HEK293 (cell line): ENCODE measurements at regions not wholly inside any gene's neighbourhood (a gene's known extent, or its start where the extent isn't known, plus 50 kb on each side); places are given as distances from the start of the nearest gene placed in this dataset.

Experiments used
- CTCF ChIP-seq: fragments of 450-650 bp; formaldehyde crosslinking; IDR thresholded peaks from 2 replicates; pipeline ENCODE4 v1.5.1; 2016; ENCODE audit warnings: missing biosample characterization, missing genetic modification characterization
- GLIS2 ChIP-seq: fragments of 450-650 bp; formaldehyde crosslinking; IDR thresholded peaks from 2 replicates; pipeline ENCODE4 v1.5.1; 2016; ENCODE audit warnings: missing biosample characterization, missing genetic modification characterization
- REPIN1 ChIP-seq: fragments of 450-650 bp; formaldehyde crosslinking; IDR thresholded peaks from 2 replicates; pipeline ENCODE4 v1.5.1; 2017; ENCODE audit warnings: missing biosample characterization, missing genetic modification characterization, low read depth
- ZBTB7A ChIP-seq: fragments of 450-650 bp; formaldehyde crosslinking; IDR thresholded peaks from 2 replicates; pipeline ENCODE4 v1.5.1; 2016; ENCODE audit warnings: low read depth, missing biosample characterization, missing genetic modification characterization
- ZNF184 ChIP-seq: fragments of 450-650 bp; IDR thresholded peaks from 2 replicates; pipeline ENCODE4 v1.5.1; 2018; ENCODE audit warnings: missing biosample characterization, mild to moderate bottlenecking, missing genetic modification characterization
- ZNF24 ChIP-seq: fragments of 450-650 bp; formaldehyde crosslinking; IDR thresholded peaks from 2 replicates; pipeline ENCODE4 v1.5.1; 2016; ENCODE audit warnings: missing biosample characterization, missing genetic modification characterization
- ZNF830 ChIP-seq: fragments of 450-650 bp; IDR thresholded peaks from 2 replicates; pipeline ENCODE4 v1.5.0; 2018; ENCODE audit warnings: missing biosample characterization, missing genetic modification characterization, low read depth, mild to moderate bottlenecking, moderate library complexity

GRCh38 chr16:63776437-63776836 lies 1345.4 kb downstream of the CDH11 start:
- no peak for TF ChIP-seq ZBTB7A (tag by site-specific recombination)
- no peak for TF ChIP-seq CTCF (tag by site-specific recombination)
- no peak for TF ChIP-seq REPIN1 (tag by site-specific recombination)
- no peak for TF ChIP-seq ZNF184 (tag by site-specific recombination)
- no peak for TF ChIP-seq ZNF24 (tag by site-specific recombination)
- no peak for TF ChIP-seq GLIS2 (tag by site-specific recombination)
- no peak for TF ChIP-seq ZNF830 (tag by site-specific recombination)
